Peyer's patch (tissue), 4 donors: ENCODE measurements at regions not wholly inside any gene's neighbourhood (a gene's known extent, or its start where the extent isn't known, plus 50 kb on each side); places are given as distances from the start of the nearest gene placed in this dataset.

ENCODE experiments used
- POLR2A ChIP-seq, 2 donors: fragments of 450-650 bp; IDR thresholded peaks; one replicate each; pipeline ENCODE4 v1.5.1; 2017; ENCODE audit warnings: antibody characterized with exemption in 2 of 2, mild to moderate bottlenecking in 2 of 2, moderate library complexity in 2 of 2
- TF ChIP-seq, protein P1 (sequence below), 6 experiments: fragments of 450-650 bp in 4 of 6; fragments of 200-600 bp in 2 of 6; sonication (generic) in 1 of 6; IDR thresholded peaks; one replicate each; pipeline ENCODE4 v1.5.1; 2017 to 2019; ENCODE audit warnings: antibody characterized with exemption in 6 of 6, mild to moderate bottlenecking in 3 of 6, moderate library complexity in 1 of 6

DNA sequence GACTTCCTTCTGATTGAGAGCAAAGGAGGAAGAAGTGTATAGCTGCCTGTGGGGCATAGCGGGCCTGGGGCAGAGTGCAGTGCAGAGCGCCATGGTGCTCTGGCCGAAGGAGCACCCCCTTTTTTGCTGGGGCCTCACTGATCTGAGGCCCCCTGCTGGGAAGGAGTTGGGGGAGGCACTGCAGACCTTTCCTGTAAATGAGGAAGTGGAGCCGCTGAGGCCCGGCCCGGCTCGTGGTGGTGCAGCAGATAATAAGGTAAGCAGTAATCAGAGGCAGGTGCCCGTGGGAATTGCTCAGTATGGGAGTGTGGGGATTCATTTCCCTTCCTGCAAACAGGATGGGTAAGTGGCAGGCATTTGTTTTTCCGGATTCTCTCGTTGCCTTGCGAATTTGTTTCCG is 373.7 kb upstream of the MKI67 start:
- TF ChIP-seq, protein P1, sequence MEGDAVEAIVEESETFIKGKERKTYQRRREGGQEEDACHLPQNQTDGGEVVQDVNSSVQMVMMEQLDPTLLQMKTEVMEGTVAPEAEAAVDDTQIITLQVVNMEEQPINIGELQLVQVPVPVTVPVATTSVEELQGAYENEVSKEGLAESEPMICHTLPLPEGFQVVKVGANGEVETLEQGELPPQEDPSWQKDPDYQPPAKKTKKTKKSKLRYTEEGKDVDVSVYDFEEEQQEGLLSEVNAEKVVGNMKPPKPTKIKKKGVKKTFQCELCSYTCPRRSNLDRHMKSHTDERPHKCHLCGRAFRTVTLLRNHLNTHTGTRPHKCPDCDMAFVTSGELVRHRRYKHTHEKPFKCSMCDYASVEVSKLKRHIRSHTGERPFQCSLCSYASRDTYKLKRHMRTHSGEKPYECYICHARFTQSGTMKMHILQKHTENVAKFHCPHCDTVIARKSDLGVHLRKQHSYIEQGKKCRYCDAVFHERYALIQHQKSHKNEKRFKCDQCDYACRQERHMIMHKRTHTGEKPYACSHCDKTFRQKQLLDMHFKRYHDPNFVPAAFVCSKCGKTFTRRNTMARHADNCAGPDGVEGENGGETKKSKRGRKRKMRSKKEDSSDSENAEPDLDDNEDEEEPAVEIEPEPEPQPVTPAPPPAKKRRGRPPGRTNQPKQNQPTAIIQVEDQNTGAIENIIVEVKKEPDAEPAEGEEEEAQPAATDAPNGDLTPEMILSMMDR (IDR thresholded peaks at IDR 0.05) = no peak
- no peak for TF ChIP-seq POLR2A (IDR thresholded peaks at IDR 0.05)
